Testis (tissue), 2 donors: ENCODE measurements at regions not wholly inside any gene's neighbourhood (a gene's known extent, or its start where the extent isn't known, plus 50 kb on each side); places are given as distances from the start of the nearest gene placed in this dataset.

Source experiments
- DNase-seq: peaks from one replicate; pipeline ENCODE4 v3.0.0-alpha.2; 2019
- H3K27ac ChIP-seq, 2 donors: fragments of 200-600 bp; sonication (generic); one replicate each; pipeline ENCODE4 v1.5.1; 2019
- H3K27me3 ChIP-seq: fragments of 200-600 bp; sonication (generic); one replicate; pipeline ENCODE4 v1.5.1; 2019
- H3K36me3 ChIP-seq: fragments of 200-600 bp; sonication (generic); one replicate; pipeline ENCODE4 v1.5.1; 2017; ENCODE audit warnings: low read depth; ENCODE audit errors: missing control alignments
- H3K4me1 ChIP-seq: fragments of 200-600 bp; sonication (generic); one replicate; pipeline ENCODE4 v1.5.1; 2019
- H3K4me3 ChIP-seq, 2 donors: fragments of 200-600 bp; sonication (generic); one replicate each; pipeline ENCODE4 v1.5.1; 2017 to 2019
- H3K9me3 ChIP-seq: fragments of 200-600 bp; sonication (generic); one replicate; pipeline ENCODE4 v1.5.1; 2017
- POLR2A ChIP-seq: fragments of 450-650 bp; IDR thresholded peaks from one replicate; pipeline ENCODE4 v1.6.1; 2017; ENCODE audit warnings: antibody characterized with exemption, mild to moderate bottlenecking, moderate library complexity
- WGBS, 2 donors: methylation state at CpG; one replicate each; pipeline ENCODE4 v1.1.5; 2018; 5-methylcytosine and 5-hydroxymethylcytosine counted together
- intact Hi-C: fragments of 100-400 bp; cut with DNase I; formaldehyde crosslinking; loops from one replicate; pipeline ENCODE4 v1.15.1; 2023; ENCODE audit warnings: low total_unique reads
- TF ChIP-seq, protein P1 (sequence below), 3 experiments: fragments of 450-650 bp in 2 of 3; fragments of 200-600 bp in 1 of 3; sonication (generic) in 1 of 3; IDR thresholded peaks; one replicate each; pipeline ENCODE4 v1.5.1; 2016 to 2019; ENCODE audit warnings: antibody characterized with exemption in 3 of 3, mild to moderate bottlenecking in 2 of 3, moderate library complexity in 1 of 3

DNA sequence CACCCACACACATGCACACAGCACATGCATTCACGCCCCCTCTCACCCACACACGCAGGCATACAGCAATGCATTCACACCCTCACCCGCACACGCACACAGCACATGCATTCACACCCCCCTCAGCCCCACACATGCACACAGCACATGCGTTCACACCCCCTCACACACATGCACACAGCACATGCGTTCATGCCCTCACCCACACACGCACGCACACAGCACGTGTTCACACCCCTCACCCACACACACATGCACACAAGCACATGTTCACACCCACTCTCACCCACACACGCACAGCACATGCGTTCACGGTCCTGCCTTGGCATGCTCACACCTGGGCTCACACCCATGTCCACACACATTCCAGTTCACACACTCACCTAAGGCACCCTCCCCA lies 64.2 kb downstream of the ENGASE start:
- H3K27me3 ChIP-seq = no peaks in the 10 kb centered on the region
- peaks cover 9% of the 10 kb centered on the region for H3K4me1 ChIP-seq
- H3K36me3 ChIP-seq = no peaks in the 10 kb centered on the region
- H3K4me3 ChIP-seq = no peak overlapping the region
- TF ChIP-seq POLR2A = no peak
- TF ChIP-seq, protein P1, sequence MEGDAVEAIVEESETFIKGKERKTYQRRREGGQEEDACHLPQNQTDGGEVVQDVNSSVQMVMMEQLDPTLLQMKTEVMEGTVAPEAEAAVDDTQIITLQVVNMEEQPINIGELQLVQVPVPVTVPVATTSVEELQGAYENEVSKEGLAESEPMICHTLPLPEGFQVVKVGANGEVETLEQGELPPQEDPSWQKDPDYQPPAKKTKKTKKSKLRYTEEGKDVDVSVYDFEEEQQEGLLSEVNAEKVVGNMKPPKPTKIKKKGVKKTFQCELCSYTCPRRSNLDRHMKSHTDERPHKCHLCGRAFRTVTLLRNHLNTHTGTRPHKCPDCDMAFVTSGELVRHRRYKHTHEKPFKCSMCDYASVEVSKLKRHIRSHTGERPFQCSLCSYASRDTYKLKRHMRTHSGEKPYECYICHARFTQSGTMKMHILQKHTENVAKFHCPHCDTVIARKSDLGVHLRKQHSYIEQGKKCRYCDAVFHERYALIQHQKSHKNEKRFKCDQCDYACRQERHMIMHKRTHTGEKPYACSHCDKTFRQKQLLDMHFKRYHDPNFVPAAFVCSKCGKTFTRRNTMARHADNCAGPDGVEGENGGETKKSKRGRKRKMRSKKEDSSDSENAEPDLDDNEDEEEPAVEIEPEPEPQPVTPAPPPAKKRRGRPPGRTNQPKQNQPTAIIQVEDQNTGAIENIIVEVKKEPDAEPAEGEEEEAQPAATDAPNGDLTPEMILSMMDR (IDR thresholded peaks at IDR 0.05) = no peak
- WGBS, 2 donors = 89 to 90% methylated on average over 12 of the region's 12 CpGs
- H3K9me3 ChIP-seq = no peaks in the 10 kb centered on the region
- H3K27ac ChIP-seq = no peak overlapping the region
- intact Hi-C loops = no loop called here
- DNase-seq = no peak

DNA sequence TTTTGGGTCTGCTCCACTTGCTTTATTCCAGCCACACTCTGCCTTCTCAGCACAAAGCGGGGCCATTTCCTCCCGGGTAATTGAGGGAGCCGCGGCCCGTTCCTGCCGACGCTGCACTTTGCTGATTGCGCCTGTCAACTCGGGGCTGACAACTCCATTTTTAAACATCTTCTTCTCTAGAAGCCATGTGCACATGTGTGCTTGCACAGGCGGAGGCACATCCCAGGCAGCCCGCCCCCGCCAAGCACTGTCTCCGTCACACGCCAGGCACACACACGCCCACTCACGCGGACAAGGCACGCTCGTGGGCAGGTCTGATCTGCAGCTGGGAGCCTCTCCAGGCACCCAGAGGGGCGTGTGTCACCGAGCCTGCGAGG lies 63.2 kb downstream of the ENGASE start:
- Histone ChIP-seq H3K9me3 (no peaks in the 10 kb centered on the region), H3K27me3 (no peaks in the 10 kb centered on the region), H3K36me3 (no peaks in the 10 kb centered on the region), H3K4me1 (peaks cover 9% of the 10 kb centered on the region), H3K27ac (no peak overlapping the region), H3K4me3 (no peak overlapping the region)
- intact Hi-C loops = no loop called here
- WGBS, 2 donors = 17 to 27% methylated on average over 21 to 22 of the region's 22 CpGs
- no peak for TF ChIP-seq POLR2A
- TF ChIP-seq, protein P1 (IDR thresholded peaks at IDR 0.05) = no peak
- DNase-seq = no peak

DNA sequence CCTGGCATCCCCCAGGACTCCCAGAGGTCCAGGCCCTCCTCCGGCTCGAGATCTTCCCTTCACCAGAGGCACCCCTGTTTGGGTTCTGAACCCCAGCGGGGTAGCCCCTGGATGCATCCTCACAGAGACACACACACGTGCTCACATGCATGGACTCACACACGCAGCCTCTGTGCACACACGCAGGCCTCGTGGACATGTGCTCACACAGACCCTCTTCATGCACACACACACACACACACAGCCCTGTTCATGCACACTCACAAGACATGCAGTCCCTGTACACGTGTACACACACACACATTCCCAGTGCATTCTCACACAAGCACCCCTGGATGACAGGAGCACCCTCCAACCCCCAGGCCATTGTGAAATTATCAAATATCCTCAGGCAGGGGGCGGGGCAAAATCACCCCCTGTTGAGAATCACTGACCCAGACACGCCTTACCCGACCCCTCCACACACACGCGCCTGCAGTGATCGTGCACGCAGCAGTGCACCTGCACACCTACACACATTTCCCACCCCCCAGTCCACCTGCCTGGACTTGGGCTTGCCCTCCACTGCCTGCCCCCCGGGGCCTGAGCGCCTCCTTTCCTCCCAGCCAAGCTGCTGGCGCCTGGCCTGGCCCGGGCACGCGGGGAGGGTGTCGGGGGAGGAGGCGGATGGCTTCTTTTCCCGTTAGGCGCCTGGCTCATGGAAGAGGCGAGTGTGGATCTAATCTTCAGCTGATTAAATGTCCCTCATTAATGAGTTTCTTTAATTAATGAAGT lies 62.6 kb downstream of the ENGASE start:
- Histone ChIP-seq H3K27ac (no peak overlapping the region), H3K9me3 (no peaks in the 10 kb centered on the region), H3K4me3 (no peak overlapping the region), H3K27me3 (no peaks in the 10 kb centered on the region), H3K36me3 (no peaks in the 10 kb centered on the region), H3K4me1 (peaks cover 9% of the 10 kb centered on the region)
- no peak for TF ChIP-seq POLR2A
- TF ChIP-seq, protein P1 (IDR thresholded peaks at IDR 0.05) = no peak
- intact Hi-C loops = no loop called here
- peak; percentile 43 for DNase-seq
- 54 to 57% methylated on average over 26 of the region's 26 CpGs for WGBS, 2 donors

DNA sequence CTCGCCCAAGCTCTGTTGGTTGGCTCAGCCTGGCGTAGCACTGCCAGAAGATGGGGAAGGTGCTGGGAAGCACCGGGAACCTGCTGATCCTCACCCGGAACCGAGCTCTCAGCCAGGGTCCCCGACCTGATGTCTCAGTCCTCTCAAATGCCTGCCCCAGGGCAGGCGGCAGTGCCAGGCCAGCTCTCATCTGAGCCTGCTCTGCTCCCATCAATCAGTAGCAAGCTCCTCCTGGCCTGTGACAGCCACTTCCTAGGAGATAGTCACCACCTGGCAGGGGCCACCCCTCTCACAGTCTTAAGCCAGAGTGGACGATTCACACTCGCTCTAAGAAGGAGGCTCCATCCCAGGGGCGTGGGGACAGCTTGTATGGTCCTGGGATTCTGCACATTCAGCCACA lies 62.0 kb downstream of the ENGASE start:
- no peaks in the 10 kb centered on the region for H3K9me3 ChIP-seq
- H3K4me3 ChIP-seq = no peak overlapping the region
- no peak for DNase-seq
- TF ChIP-seq POLR2A = no peak
- TF ChIP-seq, protein P1 (IDR thresholded peaks at IDR 0.05) = no peak
- peaks cover 9% of the 10 kb centered on the region for H3K4me1 ChIP-seq
- WGBS, 2 donors = 88 to 100% methylated on average over 1 to 10 of the region's 10 CpGs
- no peaks in the 10 kb centered on the region for H3K36me3 ChIP-seq
- H3K27ac ChIP-seq = no peak overlapping the region
- H3K27me3 ChIP-seq = no peaks in the 10 kb centered on the region
- intact Hi-C loops = no loop called here
